PC-9 (cell line): ENCODE measurements at regions not wholly inside any gene's neighbourhood (a gene's known extent, or its start where the extent isn't known, plus 50 kb on each side); places are given as distances from the start of the nearest gene placed in this dataset.

ENCODE experiments used
- BruUV-seq: library from RNA; stranded (reverse); fragments of 400-500 nt; replicated peaks from 2 replicates; lab custom pipeline; 2021; lab: Mats Ljungman, UMichigan
- CTCF ChIA-PET: fragments of 300-600 bp; sonication (Branson Sonifier 250); formaldehyde crosslinking; loops from one replicate; lab custom pipeline; 2022; ENCODE audit warnings: antibody characterized with exemption; lab: Charles Lee
- POLR2A ChIA-PET: fragments of 300-600 bp; sonication (Branson Sonifier 250); formaldehyde crosslinking; loops from one replicate; lab custom pipeline; 2022; ENCODE audit warnings: antibody characterized with exemption; ENCODE audit not compliant: unreplicated experiment; lab: Charles Lee
- DNase-seq, 2 experiments: peaks; one replicate each; pipeline versions ENCODE4 v3.0.0 to v3.0.0-alpha.2; 2015 to 2022; ENCODE audit warnings: mixed read lengths in 1 of 2
- H2AFZ ChIP-seq: fragments of 200-600 bp; sonication (generic); 2 replicates; pipeline ENCODE4 v1.8.1; 2017; ENCODE audit warnings: antibody characterized with exemption
- H3F3A ChIP-seq: fragments of 200-600 bp; sonication (generic); 2 replicates; pipeline ENCODE4 v1.8.1; 2017; ENCODE audit warnings: antibody characterized with exemption, mild to moderate bottlenecking, low read depth; ENCODE audit not compliant: insufficient read depth
- H3K27ac ChIP-seq: fragments of 200-600 bp; sonication (generic); 2 replicates; pipeline ENCODE4 v1.6.1; 2016; ENCODE audit warnings: mixed run types
- H3K27me3 ChIP-seq: fragments of 200-600 bp; sonication (generic); 2 replicates; pipeline ENCODE4 v1.6.1; 2016; ENCODE audit warnings: low read depth, mixed run types; ENCODE audit not compliant: insufficient read depth
- H3K36me3 ChIP-seq: fragments of 200-600 bp; sonication (generic); 2 replicates; pipeline ENCODE4 v1.6.1; 2016; ENCODE audit warnings: low read depth, mixed run types
- H3K4me1 ChIP-seq: fragments of 200-600 bp; sonication (generic); replicated peaks from 2 replicates; pipeline ENCODE4 v1.6.1; 2016; ENCODE audit warnings: mixed run types; ENCODE audit not compliant: insufficient read depth
- H3K4me2 ChIP-seq: fragments of 200-600 bp; sonication (generic); 2 replicates; pipeline ENCODE4 v1.6.1; 2017; ENCODE audit warnings: mixed run types
- H3K4me3 ChIP-seq: fragments of 200-600 bp; sonication (generic); 2 replicates; pipeline ENCODE4 v1.6.1; 2016; ENCODE audit warnings: mixed run types
- H3K79me2 ChIP-seq: fragments of 200-600 bp; sonication (generic); 2 replicates; pipeline ENCODE4 v1.6.1; 2017; ENCODE audit warnings: low read depth, mixed run types
- H3K9me2 ChIP-seq: fragments of 200-600 bp; sonication (generic); 2 replicates; pipeline ENCODE4 v1.8.1; 2017; ENCODE audit warnings: mild to moderate bottlenecking; ENCODE audit not compliant: insufficient read depth
- H3K9me3 ChIP-seq: fragments of 200-600 bp; sonication (generic); 2 replicates; pipeline ENCODE4 v1.8.1; 2016; ENCODE audit warnings: low read depth; ENCODE audit not compliant: insufficient read depth
- H4K20me1 ChIP-seq: fragments of 200-600 bp; sonication (generic); 2 replicates; pipeline ENCODE4 v1.8.1; 2017; ENCODE audit not compliant: insufficient read depth
- EZH2 ChIP-seq: fragments of 200-600 bp; sonication (generic); IDR thresholded peaks from 2 replicates; pipeline ENCODE4 v1.8.0; 2017; ENCODE audit warnings: antibody characterized with exemption, low read depth
- intact Hi-C: fragments of 100-400 bp; cut with micrococcal nuclease; formaldehyde crosslinking; loops from one replicate; pipeline ENCODE4 v1.10.0; 2022; ENCODE audit not compliant: unreplicated experiment
- TF ChIP-seq, protein P1 (sequence below): fragments of 200-600 bp; sonication (generic); conservative IDR thresholded peaks from 2 replicates; pipeline ENCODE4 v1.6.1; 2017; ENCODE audit warnings: mixed run types, antibody characterized with exemption, mild to moderate bottlenecking, moderate library complexity

DNA sequence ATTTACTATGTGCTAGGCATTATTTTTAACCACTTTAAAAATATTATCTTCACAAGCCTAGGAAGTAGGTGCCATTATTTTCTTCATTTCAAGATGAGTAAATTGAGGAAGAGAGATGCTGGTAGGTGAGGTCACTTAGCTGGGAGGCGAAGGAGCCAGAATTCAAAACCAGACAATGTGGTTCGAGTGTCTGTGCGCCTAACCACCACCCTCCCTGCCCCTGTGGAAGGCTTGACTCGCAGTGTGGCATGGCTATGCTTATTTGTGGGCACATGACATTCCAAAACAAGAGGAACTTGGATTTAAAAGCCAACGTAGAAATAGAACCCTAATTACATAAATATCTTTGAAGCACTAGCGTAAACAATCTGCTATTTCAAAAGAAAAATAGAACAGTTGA, 226.6 kb upstream of the PITX2 start:
- H3K27me3 ChIP-seq: no peaks in the 10 kb centered on the region
- H3K4me1 ChIP-seq: no peaks in the 10 kb centered on the region
- H3K79me2 ChIP-seq: no peaks in the 10 kb centered on the region
- DNase-seq: no peak
- no peak overlapping the region for H3K27ac ChIP-seq
- no peaks in the 10 kb centered on the region for H4K20me1 ChIP-seq
- TF ChIP-seq EZH2: no peak
- TF ChIP-seq, protein P1, sequence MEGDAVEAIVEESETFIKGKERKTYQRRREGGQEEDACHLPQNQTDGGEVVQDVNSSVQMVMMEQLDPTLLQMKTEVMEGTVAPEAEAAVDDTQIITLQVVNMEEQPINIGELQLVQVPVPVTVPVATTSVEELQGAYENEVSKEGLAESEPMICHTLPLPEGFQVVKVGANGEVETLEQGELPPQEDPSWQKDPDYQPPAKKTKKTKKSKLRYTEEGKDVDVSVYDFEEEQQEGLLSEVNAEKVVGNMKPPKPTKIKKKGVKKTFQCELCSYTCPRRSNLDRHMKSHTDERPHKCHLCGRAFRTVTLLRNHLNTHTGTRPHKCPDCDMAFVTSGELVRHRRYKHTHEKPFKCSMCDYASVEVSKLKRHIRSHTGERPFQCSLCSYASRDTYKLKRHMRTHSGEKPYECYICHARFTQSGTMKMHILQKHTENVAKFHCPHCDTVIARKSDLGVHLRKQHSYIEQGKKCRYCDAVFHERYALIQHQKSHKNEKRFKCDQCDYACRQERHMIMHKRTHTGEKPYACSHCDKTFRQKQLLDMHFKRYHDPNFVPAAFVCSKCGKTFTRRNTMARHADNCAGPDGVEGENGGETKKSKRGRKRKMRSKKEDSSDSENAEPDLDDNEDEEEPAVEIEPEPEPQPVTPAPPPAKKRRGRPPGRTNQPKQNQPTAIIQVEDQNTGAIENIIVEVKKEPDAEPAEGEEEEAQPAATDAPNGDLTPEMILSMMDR: no peak
- no peaks in the 10 kb centered on the region for H3K9me2 ChIP-seq
- no peaks in the 10 kb centered on the region for H3F3A ChIP-seq
- no peak overlapping the region for H2AFZ ChIP-seq
- POLR2A ChIA-PET: no interaction called here
- intact Hi-C loops: no loop called here
- no peak overlapping the region for H3K4me3 ChIP-seq
- no peaks in the 10 kb centered on the region for H3K9me3 ChIP-seq
- CTCF ChIA-PET: no interaction called here
- BruUV-seq: no TSS peak
- H3K4me2 ChIP-seq: no peak overlapping the region
- no peaks in the 10 kb centered on the region for H3K36me3 ChIP-seq

DNA sequence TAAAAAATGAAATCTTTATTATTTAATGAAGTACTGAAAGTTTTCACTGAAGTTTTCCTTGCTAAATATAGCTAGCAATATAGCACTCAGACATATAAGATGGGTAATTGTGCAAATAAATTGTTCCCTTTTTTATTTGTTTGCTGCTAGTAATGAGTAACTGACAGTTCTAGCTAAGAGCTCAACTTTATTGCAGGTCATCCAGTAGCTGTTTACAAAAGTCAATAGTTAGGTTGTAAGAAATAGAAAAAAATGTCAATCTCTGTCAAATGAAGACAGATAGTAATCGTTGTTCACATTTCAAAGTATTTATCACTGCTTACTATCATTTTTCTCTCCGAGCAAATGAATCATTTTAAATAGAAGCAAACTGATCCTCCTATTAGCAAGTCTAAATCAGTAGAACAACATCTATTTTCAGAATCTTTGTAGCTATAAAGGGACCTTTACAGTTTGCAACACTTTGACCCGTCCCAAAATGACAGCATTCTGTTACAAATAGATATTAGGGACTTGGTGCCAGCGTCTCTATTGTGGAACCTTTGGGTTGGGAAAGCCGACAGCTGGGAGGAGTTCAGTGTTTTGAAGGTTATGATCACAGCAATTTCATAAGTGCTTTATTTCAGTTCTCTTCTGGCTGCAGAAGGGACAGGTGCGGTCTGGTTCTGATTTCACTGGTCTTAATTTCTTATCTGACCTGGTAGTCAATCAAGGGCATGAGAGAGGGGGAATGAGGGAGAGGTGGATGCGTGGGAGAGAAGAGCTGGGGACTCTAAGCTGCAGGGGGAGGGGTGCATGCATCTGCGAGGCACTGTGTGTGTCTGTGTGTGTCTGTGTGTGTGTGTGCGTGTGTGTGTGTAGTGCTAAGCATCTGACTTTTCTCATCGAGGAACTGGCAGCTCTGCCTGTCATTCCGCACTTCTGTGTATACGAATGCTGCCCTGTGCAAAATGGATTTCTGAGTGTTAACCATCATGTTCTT, 227.9 kb upstream of the PITX2 start:
- BruUV-seq: no TSS peak
- H3K4me2 ChIP-seq: no peak overlapping the region
- CTCF ChIA-PET: no interaction called here
- no peak for TF ChIP-seq EZH2
- TF ChIP-seq, protein P1: no peak
- no peaks in the 10 kb centered on the region for H3K27me3 ChIP-seq
- POLR2A ChIA-PET: no interaction called here
- no peaks in the 10 kb centered on the region for H3K9me2 ChIP-seq
- no peaks in the 10 kb centered on the region for H3K4me1 ChIP-seq
- no peaks in the 10 kb centered on the region for H3K9me3 ChIP-seq
- no peaks in the 10 kb centered on the region for H3K79me2 ChIP-seq
- no peak overlapping the region for H3K4me3 ChIP-seq
- no peaks in the 10 kb centered on the region for H3K36me3 ChIP-seq
- intact Hi-C loops: no loop called here
- no peaks in the 10 kb centered on the region for H3F3A ChIP-seq
- no peak for DNase-seq
- H3K27ac ChIP-seq: no peak overlapping the region
- H2AFZ ChIP-seq: no peak overlapping the region
- no peaks in the 10 kb centered on the region for H4K20me1 ChIP-seq

DNA sequence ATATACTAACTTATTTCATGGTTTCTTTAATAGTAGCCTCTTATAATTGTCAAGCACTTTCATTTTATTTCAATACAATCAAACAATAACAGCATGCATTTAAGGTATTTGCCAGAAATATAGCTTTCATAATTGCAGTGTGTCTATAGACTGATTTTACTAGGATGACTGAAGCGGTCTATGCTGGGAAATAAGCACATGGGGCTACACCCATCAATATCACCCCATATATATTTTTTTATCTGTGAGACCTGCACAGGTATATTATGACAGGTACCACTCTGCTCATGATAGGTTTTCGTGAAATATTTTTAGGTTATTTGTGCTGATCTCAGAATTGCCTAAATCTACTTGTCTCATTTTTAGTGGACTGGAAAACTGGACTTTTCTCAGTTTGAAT, 229.1 kb upstream of the PITX2 start:
- H3K36me3 ChIP-seq: no peaks in the 10 kb centered on the region
- H2AFZ ChIP-seq: no peak overlapping the region
- intact Hi-C loops: no loop called here
- DNase-seq: no peak
- H3K4me2 ChIP-seq: no peak overlapping the region
- H3K9me3 ChIP-seq: no peaks in the 10 kb centered on the region
- no peaks in the 10 kb centered on the region for H3K79me2 ChIP-seq
- no peaks in the 10 kb centered on the region for H3K9me2 ChIP-seq
- TF ChIP-seq EZH2: no peak
- TF ChIP-seq, protein P1: no peak
- no peaks in the 10 kb centered on the region for H3F3A ChIP-seq
- no peaks in the 10 kb centered on the region for H3K27me3 ChIP-seq
- no TSS peak for BruUV-seq
- ChIA-PET POLR2A (no interaction called here), CTCF (no interaction called here)
- no peak overlapping the region for H3K4me3 ChIP-seq
- no peak overlapping the region for H3K27ac ChIP-seq
- no peaks in the 10 kb centered on the region for H3K4me1 ChIP-seq
- H4K20me1 ChIP-seq: no peaks in the 10 kb centered on the region
